ENCODE measurements at regions not wholly inside any gene's neighbourhood (a gene's known extent, or its start where the extent isn't known, plus 50 kb on each side); places are given as distances from the start of the nearest gene placed in this dataset.

GRCh38 chr7:49341849-49342248 lies 417.5 kb downstream of the CDC14C start:
- Mint-ChIP-seq H3K4me3 (no peak overlapping the region), H3K36me3 (no peaks in the 10 kb centered on the region), H3K4me1 (no peaks in the 10 kb centered on the region), H3K9me3 (peaks cover 0 to 23% (median 0%) of the 10 kb centered on the region in 11 donors), H3K27me3 (no peaks in the 10 kb centered on the region), H3K27ac (no peak overlapping the region)
- DNase-seq (no peak), ATAC-seq (no peak)
- Histone ChIP-seq H3K27me3 (ENCODE audit: control insufficient read depth in 2 of 2, insufficient read depth in 2 of 2, low read length in 2 of 2) (no peaks in the 10 kb centered on the region), H3K4me3 (ENCODE audit: low read length) (no peak overlapping the region), H3K36me3 (ENCODE audit: control insufficient read depth in 2 of 3, insufficient read depth in 3 of 3, low read length in 3 of 3) (no peaks in the 10 kb centered on the region), H3K4me1 (ENCODE audit: control insufficient read depth in 2 of 2, insufficient read depth in 2 of 2, low read length in 2 of 2) (no peaks in the 10 kb centered on the region), H3K9me3 (ENCODE audit: control insufficient read depth in 2 of 3, low read length in 3 of 3) (no peaks in the 10 kb centered on the region), H3K27ac (ENCODE audit: low read depth, low read length) (no peak overlapping the region)
- CTCF ChIA-PET: no interaction called here
- POLR2A ChIA-PET: no interaction called here
- intact Hi-C loops (cut with micrococcal nuclease): no loop called here

GRCh38 chr7:49344556-49344955 lies 420.2 kb downstream of the CDC14C start:
- no peaks in the 10 kb centered on the region for H3K9me3 ChIP-seq (ENCODE audit: control insufficient read depth in 2 of 3, low read length in 3 of 3)
- no peaks in the 10 kb centered on the region for H3K36me3 Mint-ChIP-seq
- no peaks in the 10 kb centered on the region for H3K4me1 ChIP-seq (ENCODE audit: control insufficient read depth in 2 of 2, insufficient read depth in 2 of 2, low read length in 2 of 2)
- no peak overlapping the region for H3K4me3 Mint-ChIP-seq
- no peak overlapping the region for H3K27ac ChIP-seq (ENCODE audit: low read depth, low read length)
- H3K27me3 ChIP-seq (ENCODE audit: control insufficient read depth in 2 of 2, insufficient read depth in 2 of 2, low read length in 2 of 2): no peaks in the 10 kb centered on the region
- ATAC-seq (no peak), DNase-seq (no peak)
- peaks cover 0 to 19% (median 0%) of the 10 kb centered on the region in 11 donors for H3K9me3 Mint-ChIP-seq
- no peaks in the 10 kb centered on the region for H3K4me1 Mint-ChIP-seq
- intact Hi-C loops (cut with micrococcal nuclease): no loop called here
- ChIA-PET CTCF (no interaction called here), POLR2A (no interaction called here)
- no peak overlapping the region for H3K27ac Mint-ChIP-seq
- no peaks in the 10 kb centered on the region for H3K36me3 ChIP-seq (ENCODE audit: control insufficient read depth in 2 of 3, insufficient read depth in 3 of 3, low read length in 3 of 3)
- H3K4me3 ChIP-seq (ENCODE audit: low read length): no peak overlapping the region
- H3K27me3 Mint-ChIP-seq: no peaks in the 10 kb centered on the region

- CTCF ChIA-PET: interaction anchor here (0.6 kb wide), 1 partner anchor 29 kb away, joined by 3 read pairs; no protein-coding TSS in a partner anchor
- ATAC-seq: no peak
- no peaks in the 10 kb centered on the region for H3K36me3 Mint-ChIP-seq
Measured at GRCh38 chr7:49346195-49346899, 422.0 kb downstream of the CDC14C start.

GRCh38 chr7:49367072-49367471 lies 406.4 kb upstream of the VWC2 start:
- ChIA-PET POLR2A (no interaction called here), CTCF (no interaction called here)
- Mint-ChIP-seq H3K27me3 (no peaks in the 10 kb centered on the region), H3K36me3 (no peaks in the 10 kb centered on the region), H3K9me3 (peaks cover 0 to 24% (median 2%) of the 10 kb centered on the region in 11 donors), H3K4me1 (no peaks in the 10 kb centered on the region), H3K27ac (no peak overlapping the region), H3K4me3 (no peak overlapping the region)
- intact Hi-C loops (cut with micrococcal nuclease): no loop called here
- no peak overlapping the region for H3K27ac ChIP-seq (ENCODE audit: low read depth, low read length)
- H3K9me3 ChIP-seq (ENCODE audit: control insufficient read depth in 2 of 3, low read length in 3 of 3): no peaks in the 10 kb centered on the region
- no peaks in the 10 kb centered on the region for H3K36me3 ChIP-seq (ENCODE audit: control insufficient read depth in 2 of 3, insufficient read depth in 3 of 3, low read length in 3 of 3)
- H3K4me1 ChIP-seq (ENCODE audit: control insufficient read depth in 2 of 2, insufficient read depth in 2 of 2, low read length in 2 of 2): no peaks in the 10 kb centered on the region
- no peak overlapping the region for H3K4me3 ChIP-seq (ENCODE audit: low read length)
- ATAC-seq (no peak), DNase-seq (no peak)
- no peaks in the 10 kb centered on the region for H3K27me3 ChIP-seq (ENCODE audit: control insufficient read depth in 2 of 2, insufficient read depth in 2 of 2, low read length in 2 of 2)

More at GRCh38 chr7:49346195-49346899, 422.0 kb downstream of the CDC14C start:
- H3K27me3 Mint-ChIP-seq: no peaks in the 10 kb centered on the region
- no peaks in the 10 kb centered on the region for H3K9me3 ChIP-seq (ENCODE audit: control insufficient read depth in 2 of 3, low read length in 3 of 3)
- POLR2A ChIA-PET: no interaction called here
- intact Hi-C loops (cut with micrococcal nuclease): no loop called here
- no peak overlapping the region for H3K27ac ChIP-seq (ENCODE audit: low read depth, low read length)
- peaks cover 0 to 22% (median 0%) of the 10 kb centered on the region in 11 donors for H3K9me3 Mint-ChIP-seq
- no peak overlapping the region for H3K4me3 ChIP-seq (ENCODE audit: low read length)
- no peaks in the 10 kb centered on the region for H3K4me1 ChIP-seq (ENCODE audit: control insufficient read depth in 2 of 2, insufficient read depth in 2 of 2, low read length in 2 of 2)
- DNase-seq: no peak
- H3K36me3 ChIP-seq (ENCODE audit: control insufficient read depth in 2 of 3, insufficient read depth in 3 of 3, low read length in 3 of 3): no peaks in the 10 kb centered on the region
- H3K4me3 Mint-ChIP-seq: no peak overlapping the region
- no peaks in the 10 kb centered on the region for H3K4me1 Mint-ChIP-seq
- no peak overlapping the region for H3K27ac Mint-ChIP-seq
- no peaks in the 10 kb centered on the region for H3K27me3 ChIP-seq (ENCODE audit: control insufficient read depth in 2 of 2, insufficient read depth in 2 of 2, low read length in 2 of 2)

- H3K9me3 Mint-ChIP-seq: peaks cover 0 to 12% (median 5%) of the 10 kb centered on the region in 11 donors
- no peak overlapping the region for H3K4me3 Mint-ChIP-seq
- CTCF ChIA-PET: interaction anchor here (0.6 kb wide), 1 partner anchor 369 kb away, joined by 3 read pairs; no protein-coding TSS in a partner anchor
- no peak for DNase-seq
- H3K27ac ChIP-seq (ENCODE audit: low read depth, low read length): no peak overlapping the region
- POLR2A ChIA-PET: no interaction called here
- no peak overlapping the region for H3K4me3 ChIP-seq (ENCODE audit: low read length)
- ATAC-seq: no peak
- no peaks in the 10 kb centered on the region for H3K36me3 Mint-ChIP-seq
- no peak overlapping the region for H3K27ac Mint-ChIP-seq
- no peaks in the 10 kb centered on the region for H3K9me3 ChIP-seq (ENCODE audit: control insufficient read depth in 2 of 3, low read length in 3 of 3)
- H3K4me1 ChIP-seq (ENCODE audit: control insufficient read depth in 2 of 2, insufficient read depth in 2 of 2, low read length in 2 of 2): no peaks in the 10 kb centered on the region
- H3K27me3 ChIP-seq (ENCODE audit: control insufficient read depth in 2 of 2, insufficient read depth in 2 of 2, low read length in 2 of 2): peaks cover 0 to 3% of the 10 kb centered on the region in 2 donors
- H3K4me1 Mint-ChIP-seq: no peaks in the 10 kb centered on the region
- H3K36me3 ChIP-seq (ENCODE audit: control insufficient read depth in 2 of 3, insufficient read depth in 3 of 3, low read length in 3 of 3): no peaks in the 10 kb centered on the region
- H3K27me3 Mint-ChIP-seq: no peaks in the 10 kb centered on the region
- intact Hi-C loops (cut with micrococcal nuclease): no loop called here
Measured at GRCh38 chr7:49371771-49372170, 401.7 kb upstream of the VWC2 start.

- H3K9me3 Mint-ChIP-seq: peaks cover 0 to 45% (median 10%) of the 10 kb centered on the region in 11 donors
- H3K4me3 Mint-ChIP-seq: no peak overlapping the region
- H3K4me1 Mint-ChIP-seq: no peaks in the 10 kb centered on the region
- ChIA-PET CTCF (no interaction called here), POLR2A (no interaction called here)
- ATAC-seq (no peak), DNase-seq (no peak)
- H3K36me3 ChIP-seq (ENCODE audit: control insufficient read depth in 2 of 3, insufficient read depth in 3 of 3, low read length in 3 of 3): no peaks in the 10 kb centered on the region
- H3K27me3 Mint-ChIP-seq: no peaks in the 10 kb centered on the region
- no peaks in the 10 kb centered on the region for H3K36me3 Mint-ChIP-seq
- H3K4me3 ChIP-seq (ENCODE audit: low read length): no peak overlapping the region
- H3K27me3 ChIP-seq (ENCODE audit: control insufficient read depth in 2 of 2, insufficient read depth in 2 of 2, low read length in 2 of 2): peaks cover 0 to 3% of the 10 kb centered on the region in 2 donors
- intact Hi-C loops (cut with micrococcal nuclease): no loop called here
- no peaks in the 10 kb centered on the region for H3K9me3 ChIP-seq (ENCODE audit: control insufficient read depth in 2 of 3, low read length in 3 of 3)
- no peaks in the 10 kb centered on the region for H3K4me1 ChIP-seq (ENCODE audit: control insufficient read depth in 2 of 2, insufficient read depth in 2 of 2, low read length in 2 of 2)
- H3K27ac ChIP-seq (ENCODE audit: low read depth, low read length): no peak overlapping the region
- no peak overlapping the region for H3K27ac Mint-ChIP-seq
Measured at GRCh38 chr7:49376817-49377375, 396.5 kb upstream of the VWC2 start.

- ChIA-PET POLR2A (no interaction called here), CTCF (no interaction called here)
- DNase-seq (no peak), ATAC-seq (no peak)
- intact Hi-C loops (cut with micrococcal nuclease): no loop called here
- no peaks in the 10 kb centered on the region for H3K4me1 ChIP-seq (ENCODE audit: control insufficient read depth in 2 of 2, insufficient read depth in 2 of 2, low read length in 2 of 2)
- H3K27ac Mint-ChIP-seq: no peak overlapping the region
- no peak overlapping the region for H3K27ac ChIP-seq (ENCODE audit: low read depth, low read length)
- no peaks in the 10 kb centered on the region for H3K36me3 Mint-ChIP-seq
- no peaks in the 10 kb centered on the region for H3K9me3 ChIP-seq (ENCODE audit: control insufficient read depth in 2 of 3, low read length in 3 of 3)
- H3K4me1 Mint-ChIP-seq: no peaks in the 10 kb centered on the region
- H3K27me3 ChIP-seq (ENCODE audit: control insufficient read depth in 2 of 2, insufficient read depth in 2 of 2, low read length in 2 of 2): no peaks in the 10 kb centered on the region
- no peak overlapping the region for H3K4me3 ChIP-seq (ENCODE audit: low read length)
- H3K9me3 Mint-ChIP-seq: peaks cover 0 to 17% (median 8%) of the 10 kb centered on the region in 11 donors
- H3K27me3 Mint-ChIP-seq: no peaks in the 10 kb centered on the region
- no peaks in the 10 kb centered on the region for H3K36me3 ChIP-seq (ENCODE audit: control insufficient read depth in 2 of 3, insufficient read depth in 3 of 3, low read length in 3 of 3)
- H3K4me3 Mint-ChIP-seq: no peak overlapping the region
Measured at GRCh38 chr7:49386792-49387191, 386.6 kb upstream of the VWC2 start.
